DMS53 (cell line): ENCODE measurements at regions not wholly inside any gene's neighbourhood (a gene's known extent, or its start where the extent isn't known, plus 50 kb on each side); places are given as distances from the start of the nearest gene placed in this dataset.

ENCODE experiments used
- DNase-seq: peaks from one replicate; lab custom pipeline; 2025; lab: John Stamatoyannopoulos, UW

GRCh38 chr2:204012072-204012653 is 75.6 kb downstream of the ICOS start:
- DNase-seq, result peak; percentile 43

DNA sequence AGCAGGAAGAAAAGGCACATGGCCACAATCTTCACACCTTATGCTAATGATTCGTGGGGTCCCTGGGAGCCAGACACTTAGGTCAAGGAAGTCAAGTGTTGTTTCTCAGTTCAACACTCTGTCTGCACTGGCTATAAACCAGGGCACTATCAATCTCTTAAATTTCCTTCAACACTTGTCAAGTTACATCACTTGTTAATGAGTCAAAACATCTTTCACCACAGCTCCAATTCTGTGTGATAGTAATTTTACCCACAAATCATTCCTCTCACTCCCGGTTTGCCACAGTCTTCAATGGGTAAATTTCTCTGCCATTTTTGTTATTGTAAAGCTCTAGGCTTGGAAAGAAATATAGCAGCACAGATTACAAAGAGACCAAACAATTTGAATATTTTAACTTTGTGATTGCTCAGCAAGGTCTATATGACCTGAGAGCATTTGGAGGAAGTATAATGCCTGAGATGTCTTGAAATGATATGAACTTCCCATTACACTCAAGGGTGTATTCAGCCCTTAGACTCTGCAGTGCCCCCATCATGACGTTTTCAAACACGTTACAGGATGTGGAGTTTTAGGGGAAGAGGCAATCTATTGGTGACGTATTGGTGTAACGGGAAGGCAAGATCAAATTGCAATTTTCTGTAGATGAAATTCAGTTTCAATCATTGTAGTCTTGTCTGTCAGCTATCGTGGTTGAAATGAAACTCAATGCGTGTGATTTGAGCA is 78.7 kb downstream of the ICOS start:
- DNase-seq, result no peak

GRCh38 chr2:204018717-204019116 is 82.2 kb downstream of the ICOS start:
- no peak for DNase-seq

DNA sequence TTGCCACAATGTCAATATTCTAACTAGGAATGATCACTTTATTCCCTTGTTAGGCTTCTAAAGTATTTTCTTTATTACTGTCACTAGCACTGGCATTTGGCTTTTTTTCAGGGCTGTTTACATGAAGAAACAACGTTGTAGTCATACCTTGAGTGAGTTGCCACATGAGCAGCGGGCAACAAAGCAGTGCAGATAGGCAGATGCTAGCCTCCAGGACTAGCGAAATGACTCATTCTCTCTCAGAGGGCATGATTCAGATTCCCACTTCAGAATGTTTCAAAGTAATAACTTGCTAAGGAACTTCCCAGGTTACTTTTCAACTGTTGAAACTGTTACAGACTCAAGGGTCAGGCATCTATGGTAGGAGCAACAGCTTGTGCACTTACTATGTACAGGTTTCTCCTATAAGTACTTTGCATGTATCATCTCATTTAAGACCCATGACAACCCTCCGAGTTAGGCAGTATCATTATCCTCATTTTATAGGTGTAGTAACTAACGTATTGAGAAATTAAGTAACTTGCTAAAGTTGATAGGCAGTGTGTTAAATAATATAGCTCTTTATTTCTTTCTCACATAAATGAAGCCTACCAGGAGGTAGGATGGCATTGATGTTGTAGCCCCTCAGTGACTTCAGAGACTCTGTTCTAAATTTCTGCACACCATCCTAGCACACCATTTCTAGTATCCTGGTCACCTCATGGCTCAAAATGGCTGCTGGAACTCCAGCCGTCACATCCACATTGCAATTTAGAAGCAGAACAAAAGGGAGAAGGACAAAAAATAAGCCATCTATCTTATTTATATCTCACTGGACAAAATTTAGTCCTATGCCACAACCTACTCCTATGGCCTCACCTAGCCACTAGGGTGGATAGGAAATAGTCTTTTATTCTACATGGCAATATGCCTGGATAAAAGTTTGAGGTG is 83.3 kb downstream of the ICOS start:
- DNase-seq, result peak; percentile 66

GRCh38 chr2:204021290-204022081 is 84.9 kb downstream of the ICOS start:
- DNase-seq, result no peak

DNA sequence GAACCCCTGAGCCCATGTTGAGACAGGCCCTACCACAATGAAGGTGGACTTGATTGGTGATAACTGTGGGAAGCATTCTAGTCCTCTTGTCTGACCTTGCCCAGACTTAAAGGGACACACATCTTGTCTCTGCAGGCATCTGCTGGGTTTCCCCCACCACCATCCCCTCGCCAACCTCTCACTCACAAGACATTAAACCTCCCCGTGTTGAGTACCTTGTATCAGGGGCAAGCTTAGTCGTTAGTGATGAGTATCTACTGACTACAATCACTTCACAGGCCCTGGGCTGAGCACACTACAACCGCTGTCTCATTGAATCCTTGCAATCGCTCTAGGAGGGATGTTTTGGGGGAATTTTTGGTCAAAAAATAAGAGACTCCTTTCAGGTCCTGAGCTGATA is 86.0 kb downstream of the ICOS start:
- no peak for DNase-seq

GRCh38 chr2:204023088-204023487 is 86.5 kb downstream of the ICOS start:
- DNase-seq, result no peak

- peak; percentile 69 for DNase-seq
Observed at GRCh38 chr2:204024503-204024902, 87.9 kb downstream of the ICOS start.

DNA sequence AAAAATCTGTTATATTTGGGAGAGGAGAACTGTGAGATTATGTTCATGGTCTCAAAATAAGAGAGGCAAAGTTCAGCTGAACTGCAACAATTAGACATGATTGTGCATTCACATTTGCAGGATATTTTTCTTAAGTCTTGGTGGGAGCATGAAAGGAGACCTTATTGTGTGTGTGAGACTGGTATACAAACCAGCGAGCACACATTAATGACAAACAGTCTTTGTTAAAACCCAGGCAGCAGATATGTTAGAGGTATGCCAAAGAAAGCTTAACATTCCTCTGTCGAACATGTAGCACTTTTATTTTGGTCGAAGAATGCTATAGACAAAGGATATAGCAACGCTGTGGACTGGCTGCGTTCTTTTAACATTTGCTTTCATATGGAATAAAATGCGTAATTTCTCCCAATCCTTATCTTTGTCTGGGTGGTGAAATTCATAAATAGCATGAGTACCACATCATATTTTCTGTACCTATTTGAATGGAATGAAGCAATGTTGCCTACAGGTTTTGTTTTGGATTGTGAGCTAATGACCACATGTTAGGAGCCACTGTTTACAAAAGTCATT is 88.4 kb downstream of the ICOS start:
- no peak for DNase-seq

- DNase-seq, result no peak
Observed at GRCh38 chr2:204026294-204026693, 89.7 kb downstream of the ICOS start.

- DNase-seq, result peak; percentile 88
Observed at GRCh38 chr2:204027091-204027490, 90.5 kb downstream of the ICOS start.

DNA sequence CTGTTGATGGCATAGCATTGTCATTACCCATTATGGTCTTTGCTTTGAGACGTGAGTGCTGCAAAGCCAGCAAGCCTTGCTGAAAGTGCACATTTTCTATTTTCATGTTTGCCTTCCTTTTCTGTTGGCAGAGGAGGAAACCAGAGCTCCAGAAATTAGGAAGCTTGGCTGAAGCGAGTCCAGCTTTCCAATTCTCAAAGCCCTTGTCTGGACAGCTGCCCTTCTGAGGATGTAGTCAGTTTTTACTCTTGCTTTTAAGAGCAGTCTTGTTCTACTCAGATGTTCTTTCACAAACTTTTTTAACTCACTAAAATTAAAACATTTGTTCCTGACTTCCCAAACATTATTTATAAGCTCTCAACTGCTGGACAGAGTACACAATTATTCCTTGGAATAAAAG is 93.8 kb downstream of the ICOS start:
- DNase-seq, result no peak

DNA sequence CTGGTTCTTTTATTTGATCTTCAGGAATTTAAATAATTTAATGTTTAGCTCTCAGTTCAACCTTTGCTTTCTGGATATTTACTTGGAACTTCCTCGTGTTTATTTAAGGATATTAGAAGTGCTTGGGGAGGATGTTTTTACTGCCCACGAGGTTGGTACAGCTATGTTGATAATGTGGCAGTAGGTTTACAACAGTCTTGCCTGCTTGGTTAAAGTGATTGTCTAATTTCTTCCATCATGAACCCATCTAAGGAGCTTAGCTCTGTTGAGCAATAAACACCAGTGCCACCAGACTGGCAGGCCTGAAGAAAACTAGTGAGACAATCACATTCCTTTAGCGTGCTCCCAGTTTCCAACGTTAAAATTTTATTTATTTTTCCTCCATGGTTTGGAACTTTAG is 94.5 kb downstream of the ICOS start:
- no peak for DNase-seq

- DNase-seq, result no peak
Observed at GRCh38 chr2:204032301-204032700, 95.7 kb downstream of the ICOS start.

DNA sequence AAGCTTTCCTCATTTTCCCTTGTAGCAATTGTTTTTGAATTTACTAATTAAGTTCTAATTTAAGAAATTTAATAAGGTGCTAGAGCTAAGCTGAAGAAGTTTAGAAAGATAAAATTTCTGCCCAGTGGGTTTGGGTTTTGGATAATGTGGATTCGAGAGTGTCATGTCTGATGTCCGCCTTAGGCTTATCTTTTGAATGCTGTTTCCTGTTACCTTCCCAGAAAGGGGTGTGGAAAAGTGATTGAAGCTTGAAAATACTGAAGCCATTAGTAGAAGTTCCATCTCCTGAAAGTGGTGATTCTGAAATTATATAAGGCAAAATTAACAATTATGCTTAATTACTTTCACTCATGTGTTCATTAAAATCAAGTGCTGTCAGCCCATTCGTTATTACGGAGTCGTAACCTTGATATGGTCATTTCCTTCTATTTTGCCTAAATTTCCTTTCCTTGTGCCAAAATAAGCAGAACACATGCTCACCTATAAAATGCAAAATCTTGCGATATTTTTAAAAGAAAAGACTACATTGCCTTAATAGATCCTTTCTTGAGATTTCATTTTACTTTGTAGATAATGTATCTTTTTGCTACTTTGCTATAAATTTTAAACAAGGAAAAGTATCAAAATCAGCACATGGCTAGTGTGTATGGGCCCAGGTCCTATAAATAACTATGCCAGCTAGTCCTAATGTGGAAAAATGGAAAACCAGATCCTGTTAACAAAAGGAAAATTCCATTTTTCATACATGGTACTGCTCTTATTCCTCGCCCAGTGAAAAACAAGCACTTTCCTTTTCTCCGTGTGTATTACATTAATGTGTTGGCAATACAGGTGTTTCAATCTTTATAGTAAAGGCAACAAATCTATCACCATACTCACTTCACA is 97.3 kb downstream of the ICOS start:
- DNase-seq, result no peak

DNA sequence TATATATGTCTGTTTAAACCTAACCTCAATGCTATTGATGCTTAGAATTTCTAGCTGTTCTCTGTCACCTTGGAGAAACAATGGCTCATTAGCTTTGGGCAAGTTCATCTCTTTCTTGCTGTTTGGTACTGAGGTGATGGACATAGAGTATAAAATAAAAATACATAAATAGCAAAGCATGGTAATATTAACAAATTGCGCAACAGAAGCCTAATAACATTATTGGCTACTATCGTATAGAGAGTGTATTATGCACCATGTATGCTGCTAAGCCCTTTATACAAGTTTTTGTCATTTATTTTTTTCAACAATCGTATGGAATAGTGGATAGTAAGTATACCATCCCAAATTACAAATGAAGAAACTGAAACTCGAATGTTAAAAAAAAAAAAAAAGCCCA is 100.1 kb downstream of the ICOS start:
- DNase-seq, result no peak

DNA sequence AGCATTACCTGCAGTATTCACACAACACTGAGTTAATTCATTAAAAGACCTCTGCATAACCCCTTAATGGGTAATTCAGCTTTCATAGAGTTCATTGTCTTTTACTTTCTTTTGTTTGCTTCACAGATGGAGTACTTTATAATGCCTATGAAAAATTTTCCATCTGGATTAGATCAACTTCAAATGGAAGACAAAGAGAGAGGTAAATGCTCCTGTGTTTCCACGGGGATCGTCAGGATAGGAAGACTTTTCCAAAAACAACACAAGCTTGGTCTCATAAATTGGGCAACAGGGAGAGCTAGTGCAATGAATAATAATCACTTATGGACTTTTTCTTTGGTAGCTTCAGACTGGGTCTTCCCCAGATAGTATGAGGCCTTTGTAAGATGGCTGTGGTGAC is 100.7 kb downstream of the ICOS start:
- no peak for DNase-seq

GRCh38 chr2:204039298-204039838 is 102.8 kb downstream of the ICOS start:
- DNase-seq, result no peak

GRCh38 chr2:204040016-204040415 is 103.5 kb downstream of the ICOS start:
- DNase-seq, result no peak

GRCh38 chr2:204042401-204042800 is 105.8 kb downstream of the ICOS start:
- DNase-seq, result no peak
